ENCODE measurements at regions not wholly inside any gene's neighbourhood (a gene's known extent, or its start where the extent isn't known, plus 50 kb on each side); places are given as distances from the start of the nearest gene placed in this dataset.

GRCh38 chr18:65403534-65403933 lies 347.3 kb upstream of the CDH7 start:
- TF ChIP-seq CTCF (IDR thresholded peaks at IDR 0.05; ENCODE audit: poor library complexity) (no peak), EZH2 (IDR thresholded peaks at IDR 0.05; ENCODE audit: borderline replicate concordance) (no peak)

All from hepatocyte (in vitro differentiated cells).